ENCODE measurements at regions not wholly inside any gene's neighbourhood (a gene's known extent, or its start where the extent isn't known, plus 50 kb on each side); places are given as distances from the start of the nearest gene placed in this dataset.
A peak's percentile ranks its signal among the peaks of the same experiment; 100 is the strongest.

- H3K27ac ChIP-seq (ENCODE audit: low read depth, low read length) = no peak overlapping the region
- no peak overlapping the region for H3K9ac ChIP-seq (ENCODE audit: low read length)
- DNase-seq (ENCODE audit: low read depth) (peak; percentile 27), FAIRE-seq (no peak)
- no peaks in the 10 kb centered on the region for H4K20me1 ChIP-seq (ENCODE audit: insufficient read depth, low read length)
- Mint-ChIP-seq H3K27ac (ENCODE audit: unreplicated experiment) (no peak overlapping the region), H3K27me3 (ENCODE audit: low read depth, unreplicated experiment) (no peaks in the 10 kb centered on the region), H3K4me3 (ENCODE audit: unreplicated experiment) (no peak overlapping the region), H3K36me3 (ENCODE audit: low read depth, unreplicated experiment) (no peaks in the 10 kb centered on the region), H3K9me3 (ENCODE audit: unreplicated experiment) (no peaks in the 10 kb centered on the region), H3K4me1 (ENCODE audit: low read depth, unreplicated experiment) (peaks cover 13% of the 10 kb centered on the region)
- no peak overlapping the region for H3K4me2 ChIP-seq (ENCODE audit: low read length)
- no peak overlapping the region for H2AFZ ChIP-seq (ENCODE audit: low read depth, low read length)
- no peaks in the 10 kb centered on the region for H3K79me2 ChIP-seq (ENCODE audit: insufficient read depth, low read length)
- TF ChIP-seq CTCF (IDR thresholded peaks at IDR 0.05; ENCODE audit: insufficient read depth, low read depth, low read length) = no peak
- TF ChIP-seq EZH2 (IDR thresholded peaks at IDR 0.05; ENCODE audit: insufficient read depth, low read length) = no peak
- no peaks in the 10 kb centered on the region for H3K9me3 ChIP-seq (ENCODE audit: insufficient read depth, low read depth, low read length)
- H3K4me3 ChIP-seq (ENCODE audit: insufficient read depth, low read depth, low read length) = no peak overlapping the region
- H3K4me1 ChIP-seq (ENCODE audit: insufficient read depth, low read length) = peaks cover 11% of the 10 kb centered on the region
- H3K27me3 ChIP-seq (ENCODE audit: insufficient read depth, low read length) = no peaks in the 10 kb centered on the region
- no peaks in the 10 kb centered on the region for H3K36me3 ChIP-seq (ENCODE audit: insufficient read depth, low read length)
Measured at GRCh38 chr2:195322324-195322723, 334.7 kb upstream of the SLC39A10 start.

DNA sequence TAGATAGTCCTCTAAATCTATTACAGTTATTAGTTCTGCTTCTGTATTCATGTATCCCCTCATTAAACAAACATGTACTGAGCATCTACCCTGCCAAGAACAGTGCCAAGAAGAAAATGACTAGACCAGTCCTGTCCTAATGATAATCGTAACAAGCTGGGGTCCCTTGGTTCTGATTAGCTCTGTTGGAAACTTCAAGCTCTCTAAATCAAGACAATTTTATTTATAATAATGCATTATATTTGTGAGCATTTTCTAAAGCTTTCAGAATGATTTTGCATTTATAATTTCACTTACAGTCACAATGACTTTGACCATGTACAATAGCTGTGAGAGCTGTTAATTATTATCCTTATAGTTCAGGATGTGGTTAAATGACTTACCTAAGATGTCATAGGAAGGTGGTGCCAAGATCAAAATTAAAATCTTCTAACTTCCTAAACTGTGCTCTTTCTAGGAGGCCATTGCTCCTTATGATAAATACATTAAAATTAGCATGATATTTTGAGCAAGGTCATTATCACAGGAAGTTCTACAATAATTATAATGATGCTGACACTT lies 336.5 kb upstream of the SLC39A10 start:
- no peaks in the 10 kb centered on the region for H3K79me2 ChIP-seq (ENCODE audit: insufficient read depth, low read length)
- no peak overlapping the region for H3K4me2 ChIP-seq (ENCODE audit: low read length)
- TF ChIP-seq EZH2 (IDR thresholded peaks at IDR 0.05; ENCODE audit: insufficient read depth, low read length) (no peak), CTCF (IDR thresholded peaks at IDR 0.05; ENCODE audit: insufficient read depth, low read depth, low read length) (no peak)
- Mint-ChIP-seq H3K36me3 (ENCODE audit: low read depth, unreplicated experiment) (no peaks in the 10 kb centered on the region), H3K27me3 (ENCODE audit: low read depth, unreplicated experiment) (no peaks in the 10 kb centered on the region), H3K27ac (ENCODE audit: unreplicated experiment) (no peak overlapping the region), H3K4me1 (ENCODE audit: low read depth, unreplicated experiment) (peaks cover 13% of the 10 kb centered on the region), H3K4me3 (ENCODE audit: unreplicated experiment) (no peak overlapping the region), H3K9me3 (ENCODE audit: unreplicated experiment) (no peaks in the 10 kb centered on the region)
- no peak for FAIRE-seq
- no peak overlapping the region for H3K9ac ChIP-seq (ENCODE audit: low read length)
- no peaks in the 10 kb centered on the region for H3K27me3 ChIP-seq (ENCODE audit: insufficient read depth, low read length)
- no peak overlapping the region for H3K4me3 ChIP-seq (ENCODE audit: insufficient read depth, low read depth, low read length)
- no peaks in the 10 kb centered on the region for H3K9me3 ChIP-seq (ENCODE audit: insufficient read depth, low read depth, low read length)
- no peaks in the 10 kb centered on the region for H4K20me1 ChIP-seq (ENCODE audit: insufficient read depth, low read length)
- H2AFZ ChIP-seq (ENCODE audit: low read depth, low read length) = no peak overlapping the region
- peaks cover 11% of the 10 kb centered on the region for H3K4me1 ChIP-seq (ENCODE audit: insufficient read depth, low read length)
- no peak for DNase-seq (ENCODE audit: low read depth)
- H3K36me3 ChIP-seq (ENCODE audit: insufficient read depth, low read length) = no peaks in the 10 kb centered on the region
- H3K27ac ChIP-seq (ENCODE audit: low read depth, low read length) = no peak overlapping the region

DNA sequence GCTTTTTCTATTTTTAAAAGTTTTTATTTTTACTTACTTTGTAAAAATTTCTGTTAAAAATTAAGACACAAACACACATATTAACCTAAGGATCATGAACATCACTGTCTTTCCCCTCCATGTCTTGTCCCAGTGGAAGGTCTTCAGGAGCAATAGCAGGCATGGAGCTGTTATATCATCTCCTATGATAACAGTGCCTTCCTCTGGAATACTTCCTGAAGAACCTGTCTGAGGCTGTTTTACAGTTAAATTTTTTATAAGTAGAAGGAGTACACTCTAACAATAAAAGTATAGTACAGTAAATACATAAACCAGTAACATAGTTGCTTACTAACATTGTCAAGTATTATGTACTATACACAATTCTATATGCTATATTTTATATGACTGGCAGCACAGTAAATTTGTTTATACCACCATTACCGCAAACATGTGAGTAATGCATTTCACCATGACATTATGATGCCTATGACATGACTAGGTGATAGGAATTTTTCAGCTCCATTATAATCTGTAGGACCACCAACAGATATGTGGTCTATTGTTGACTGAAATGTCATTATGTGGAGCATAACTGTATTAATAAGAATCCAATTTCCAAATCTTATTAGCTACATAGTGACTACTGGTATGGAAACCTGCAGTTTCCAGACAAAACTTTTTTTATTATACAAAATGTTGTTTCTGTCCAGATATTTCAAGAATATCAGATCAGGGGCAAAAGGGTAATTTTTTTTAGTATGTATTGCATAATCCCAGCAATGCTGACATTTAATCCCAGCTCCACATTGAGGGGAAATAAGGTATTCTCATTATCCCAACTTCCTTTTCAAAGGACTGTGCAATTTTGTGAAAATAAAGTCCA lies 337.2 kb upstream of the SLC39A10 start:
- Histone ChIP-seq H3K4me2 (ENCODE audit: low read length) (no peak overlapping the region), H3K27me3 (ENCODE audit: insufficient read depth, low read length) (no peaks in the 10 kb centered on the region), H3K9ac (ENCODE audit: low read length) (no peak overlapping the region), H2AFZ (ENCODE audit: low read depth, low read length) (no peak overlapping the region), H3K4me1 (ENCODE audit: insufficient read depth, low read length) (peaks cover 11% of the 10 kb centered on the region), H3K9me3 (ENCODE audit: insufficient read depth, low read depth, low read length) (no peaks in the 10 kb centered on the region), H4K20me1 (ENCODE audit: insufficient read depth, low read length) (no peaks in the 10 kb centered on the region), H3K4me3 (ENCODE audit: insufficient read depth, low read depth, low read length) (no peak overlapping the region), H3K36me3 (ENCODE audit: insufficient read depth, low read length) (no peaks in the 10 kb centered on the region), H3K79me2 (ENCODE audit: insufficient read depth, low read length) (no peaks in the 10 kb centered on the region), H3K27ac (ENCODE audit: low read depth, low read length) (no peak overlapping the region)
- Mint-ChIP-seq H3K9me3 (ENCODE audit: unreplicated experiment) (no peaks in the 10 kb centered on the region), H3K27me3 (ENCODE audit: low read depth, unreplicated experiment) (no peaks in the 10 kb centered on the region), H3K4me1 (ENCODE audit: low read depth, unreplicated experiment) (peaks cover 13% of the 10 kb centered on the region), H3K36me3 (ENCODE audit: low read depth, unreplicated experiment) (no peaks in the 10 kb centered on the region), H3K4me3 (ENCODE audit: unreplicated experiment) (no peak overlapping the region), H3K27ac (ENCODE audit: unreplicated experiment) (no peak overlapping the region)
- FAIRE-seq (no peak), DNase-seq (ENCODE audit: low read depth) (no peak)
- TF ChIP-seq CTCF (IDR thresholded peaks at IDR 0.05; ENCODE audit: insufficient read depth, low read depth, low read length) (no peak), EZH2 (IDR thresholded peaks at IDR 0.05; ENCODE audit: insufficient read depth, low read length) (no peak)
